GM12875 (cell line): ENCODE measurements at regions not wholly inside any gene's neighbourhood (a gene's known extent, or its start where the extent isn't known, plus 50 kb on each side); places are given as distances from the start of the nearest gene placed in this dataset.

Source experiments
- H3K4me3 ChIP-seq: one replicate; pipeline ENCODE4 v1.5.1; 2011; ENCODE audit warnings: low read depth, low read length, control low read depth
- TF ChIP-seq, protein P1 (sequence below): IDR thresholded peaks from 2 replicates; pipeline ENCODE4 v1.5.1; 2011; ENCODE audit warnings: low read depth, mild to moderate bottlenecking, control low read depth, inconsistent platforms, low read length, moderate library complexity, borderline replicate concordance; ENCODE audit not compliant: insufficient read depth

DNA sequence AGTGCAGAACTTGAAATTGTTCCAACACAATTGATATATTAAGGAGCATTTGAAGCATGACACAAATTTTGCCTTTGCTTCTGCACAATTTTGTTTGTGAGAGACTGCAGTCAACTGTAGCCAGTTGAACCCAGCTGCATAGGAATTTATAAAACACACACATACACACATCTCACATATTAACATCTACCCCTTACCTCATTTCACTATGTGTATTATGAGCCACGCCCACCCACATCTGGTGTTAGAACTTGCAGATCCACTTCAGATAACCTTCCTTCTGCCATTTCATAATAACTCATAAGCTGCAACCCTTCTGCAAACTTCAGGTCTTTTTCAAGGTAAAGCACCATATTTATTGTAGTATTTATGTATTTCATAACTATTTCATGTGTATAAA lies 188.1 kb upstream of the WDFY3 start:
- H3K4me3 ChIP-seq, result no peak overlapping the region

DNA sequence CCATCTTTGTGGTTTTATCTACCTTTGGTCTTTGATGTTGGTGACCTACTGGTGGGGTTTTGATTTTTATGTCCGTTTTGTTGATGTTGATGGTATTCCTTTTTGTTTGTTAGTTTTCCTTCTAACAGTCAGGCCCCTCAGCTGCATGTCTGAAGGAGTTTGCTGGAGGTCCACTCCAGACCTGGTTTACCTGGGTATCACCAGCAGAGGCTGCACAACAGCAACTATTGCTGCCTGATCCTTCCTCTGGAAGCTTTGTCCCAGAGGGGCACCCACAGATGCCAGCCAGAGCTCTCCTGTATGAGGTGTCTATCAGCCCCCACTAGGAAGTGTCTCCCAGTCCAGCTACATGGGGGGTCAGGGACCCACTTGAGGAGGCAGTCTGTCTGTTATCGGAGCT lies 199.3 kb upstream of the WDFY3 start:
- H3K4me3 ChIP-seq, result no peak overlapping the region
- TF ChIP-seq, protein P1, sequence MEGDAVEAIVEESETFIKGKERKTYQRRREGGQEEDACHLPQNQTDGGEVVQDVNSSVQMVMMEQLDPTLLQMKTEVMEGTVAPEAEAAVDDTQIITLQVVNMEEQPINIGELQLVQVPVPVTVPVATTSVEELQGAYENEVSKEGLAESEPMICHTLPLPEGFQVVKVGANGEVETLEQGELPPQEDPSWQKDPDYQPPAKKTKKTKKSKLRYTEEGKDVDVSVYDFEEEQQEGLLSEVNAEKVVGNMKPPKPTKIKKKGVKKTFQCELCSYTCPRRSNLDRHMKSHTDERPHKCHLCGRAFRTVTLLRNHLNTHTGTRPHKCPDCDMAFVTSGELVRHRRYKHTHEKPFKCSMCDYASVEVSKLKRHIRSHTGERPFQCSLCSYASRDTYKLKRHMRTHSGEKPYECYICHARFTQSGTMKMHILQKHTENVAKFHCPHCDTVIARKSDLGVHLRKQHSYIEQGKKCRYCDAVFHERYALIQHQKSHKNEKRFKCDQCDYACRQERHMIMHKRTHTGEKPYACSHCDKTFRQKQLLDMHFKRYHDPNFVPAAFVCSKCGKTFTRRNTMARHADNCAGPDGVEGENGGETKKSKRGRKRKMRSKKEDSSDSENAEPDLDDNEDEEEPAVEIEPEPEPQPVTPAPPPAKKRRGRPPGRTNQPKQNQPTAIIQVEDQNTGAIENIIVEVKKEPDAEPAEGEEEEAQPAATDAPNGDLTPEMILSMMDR, result no peak

More for the DNA sequence above, 188.1 kb upstream of the WDFY3 start:
- TF ChIP-seq, protein P1, result no peak

DNA sequence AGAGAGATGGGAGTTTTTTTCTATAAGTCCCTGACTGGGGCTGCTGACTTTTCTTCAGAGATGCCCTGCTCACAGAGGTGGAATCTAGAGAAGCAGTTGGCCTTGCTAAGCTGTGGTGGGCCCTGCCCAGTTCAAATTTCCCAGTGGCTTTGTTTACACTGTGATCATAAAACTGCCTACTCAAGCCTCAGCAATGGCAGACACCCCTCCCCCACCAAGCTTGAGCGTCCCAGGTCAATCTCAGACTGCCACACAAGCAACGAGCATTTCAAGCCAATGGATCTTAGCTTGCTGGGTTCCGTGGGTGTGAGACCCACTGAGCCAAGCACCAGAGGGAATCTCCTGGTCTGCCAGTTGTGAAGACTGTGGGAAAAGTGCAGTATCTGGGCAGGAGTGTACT lies 199.8 kb upstream of the WDFY3 start:
- TF ChIP-seq, protein P1, result no peak
- H3K4me3 ChIP-seq, result no peak overlapping the region

DNA sequence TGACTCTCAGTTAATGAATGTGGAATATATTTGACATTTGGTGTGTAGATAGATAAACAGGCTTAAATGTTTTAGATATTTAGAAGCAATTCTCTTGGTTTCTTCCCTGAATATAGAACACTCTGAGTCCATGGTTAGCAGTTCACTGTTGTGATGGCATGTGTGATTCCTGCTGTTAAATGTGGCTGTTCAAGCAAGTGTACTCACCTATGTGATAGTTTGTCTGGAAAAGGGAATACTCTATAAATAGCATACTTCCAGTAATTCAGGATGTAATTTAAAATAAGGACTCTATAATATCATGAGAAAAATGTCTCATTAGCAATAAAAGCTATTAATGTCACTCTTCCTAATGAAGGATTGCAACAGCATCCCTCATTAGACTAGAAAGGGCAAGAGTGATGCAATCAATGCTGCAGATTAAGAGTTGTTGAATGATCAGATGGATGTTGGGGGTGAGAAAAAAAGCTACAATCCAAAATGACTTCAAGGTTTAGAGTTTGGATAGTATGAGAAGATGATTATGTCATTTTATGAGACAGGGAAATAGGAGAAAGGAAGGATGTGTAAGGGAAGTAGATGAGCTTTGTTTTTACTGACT lies 201.8 kb upstream of the WDFY3 start:
- no peak overlapping the region for H3K4me3 ChIP-seq
- TF ChIP-seq, protein P1, result no peak

DNA sequence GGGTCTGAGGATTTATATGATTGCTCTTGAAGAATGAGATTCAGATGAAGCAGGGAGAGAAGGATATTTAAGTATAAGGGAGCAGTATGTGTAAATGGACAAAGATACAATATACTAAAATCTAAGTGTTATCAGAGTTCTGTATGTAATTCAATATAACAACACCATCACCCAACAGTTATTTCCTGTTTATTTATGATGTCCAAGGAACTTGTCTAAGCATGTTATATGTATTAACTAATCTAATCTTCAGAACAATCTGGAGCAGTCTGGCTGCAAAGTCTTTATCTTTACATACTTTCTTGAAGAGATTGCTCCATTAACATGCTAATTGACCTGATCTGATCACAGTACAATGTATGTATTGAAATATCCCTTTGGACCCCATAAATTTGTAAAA lies 203.8 kb upstream of the WDFY3 start:
- no peak overlapping the region for H3K4me3 ChIP-seq
- TF ChIP-seq, protein P1, result no peak

DNA sequence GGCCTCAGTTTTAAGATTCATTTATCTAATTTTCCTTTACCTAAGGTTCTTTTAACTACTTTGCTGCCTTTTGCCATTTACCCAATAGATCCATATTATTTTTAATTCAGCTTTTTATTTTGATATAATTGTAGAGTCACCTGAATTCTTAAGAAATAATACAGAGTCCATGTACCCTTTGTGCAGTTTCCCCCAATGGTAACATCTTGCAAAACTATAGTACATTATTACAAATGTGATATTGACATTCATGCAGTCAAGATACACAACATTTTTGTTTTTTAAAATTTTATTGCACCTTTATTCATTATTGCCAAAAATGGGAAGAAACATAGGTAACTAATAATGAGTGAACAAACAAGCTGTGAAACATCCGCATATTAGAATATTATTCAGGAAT lies 208.7 kb upstream of the WDFY3 start:
- H3K4me3 ChIP-seq, result no peak overlapping the region
- TF ChIP-seq, protein P1, result no peak

DNA sequence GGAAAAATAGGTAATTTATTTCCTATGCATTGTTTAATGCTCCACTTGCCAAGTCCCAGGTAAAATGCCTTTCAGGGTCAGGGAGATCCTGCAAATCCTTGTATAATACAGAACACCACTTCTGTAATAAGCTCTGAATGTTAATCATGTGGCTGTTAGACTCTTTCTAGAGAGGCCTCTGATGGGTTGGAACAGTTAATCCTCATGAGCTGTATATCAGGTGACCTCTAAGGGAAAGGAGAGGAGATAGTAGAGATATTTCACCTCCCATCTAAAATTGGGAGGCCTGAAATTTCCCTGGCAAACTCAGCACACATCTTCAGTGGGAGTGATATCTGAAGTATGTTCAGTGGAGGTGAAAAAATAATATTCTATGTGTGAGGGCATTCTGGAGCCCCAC lies 210.6 kb upstream of the WDFY3 start:
- no peak overlapping the region for H3K4me3 ChIP-seq
- TF ChIP-seq, protein P1, result no peak
